GM13977 (cell line): ENCODE measurements at regions not wholly inside any gene's neighbourhood (a gene's known extent, or its start where the extent isn't known, plus 50 kb on each side); places are given as distances from the start of the nearest gene placed in this dataset.

Experiments used
- DNase-seq: peaks from one replicate; pipeline ENCODE4 v3.0.0; 2012; ENCODE audit warnings: low spot score
- CTCF ChIP-seq: IDR thresholded peaks from 2 replicates; pipeline ENCODE4 v1.5.1; 2012; ENCODE audit warnings: mild to moderate bottlenecking, control low read depth; ENCODE audit not compliant: insufficient read depth; ENCODE audit errors: extremely low read depth, missing control alignments
- in situ Hi-C: fragments of 300-500 bp; cut with MboI; formaldehyde crosslinking; loops from one replicate; pipeline ENCODE4 v1.12.0; 2022; ENCODE audit warnings: low sequenced_read_pairs, low pct_unique_long_range_greater_than_20kb, mixed read lengths, inconsistent platforms; ENCODE audit not compliant: unreplicated experiment

DNA sequence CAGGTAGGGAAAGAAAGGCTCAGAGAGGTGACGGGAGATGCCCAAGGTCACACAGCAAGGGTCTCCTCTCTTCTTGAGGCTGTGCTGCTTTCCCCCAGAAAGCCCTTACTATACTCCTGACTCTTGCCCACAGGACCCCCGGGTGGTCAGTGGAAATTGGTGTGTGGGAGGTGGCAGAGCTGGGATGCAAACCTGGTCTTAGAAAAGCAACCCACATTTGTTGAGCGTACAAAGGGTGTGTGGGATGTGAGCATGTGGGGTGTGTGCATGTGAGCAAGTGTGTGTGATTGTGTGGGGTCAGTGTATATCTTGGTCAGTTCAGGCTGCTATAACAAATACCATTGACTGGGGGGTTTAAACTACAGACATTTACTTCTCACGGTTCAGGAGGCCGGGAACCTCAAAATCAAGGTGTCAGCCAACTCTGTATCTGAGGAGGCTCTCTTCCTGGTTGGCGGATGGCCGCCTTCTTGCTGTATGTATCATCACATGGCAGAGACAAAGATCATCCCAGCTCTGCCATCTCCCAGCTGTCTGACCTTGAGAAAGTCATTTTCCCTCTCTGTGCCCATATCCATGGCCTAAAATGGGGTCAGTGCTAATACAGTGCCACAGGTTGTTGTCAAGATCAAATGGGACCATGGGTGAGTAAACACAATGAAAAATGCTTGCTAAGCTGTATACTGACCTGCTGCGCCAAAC is 268.5 kb downstream of the PTPRU start:
- no peak for TF ChIP-seq CTCF
- in situ Hi-C loops = no loop called here
- no peak for DNase-seq

DNA sequence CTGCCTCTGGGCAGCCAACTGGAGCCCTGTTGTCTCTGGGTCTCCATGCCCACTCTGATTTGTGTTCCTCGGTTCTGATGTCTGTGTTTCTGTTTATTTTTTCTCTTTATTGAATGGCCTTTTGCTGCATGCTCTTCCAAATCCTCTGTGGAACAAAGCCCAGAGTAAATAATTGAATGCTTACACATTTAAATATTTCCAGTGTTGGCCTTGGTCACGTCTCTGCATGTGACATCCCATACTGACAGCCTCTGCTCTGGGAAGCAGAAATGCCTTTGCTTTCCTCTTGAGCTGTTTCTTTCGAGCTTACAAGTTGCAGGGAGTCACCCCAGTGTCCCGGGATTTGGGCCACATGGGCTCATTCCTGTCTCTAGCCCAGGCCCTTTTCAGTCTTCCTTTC is 267.9 kb downstream of the PTPRU start:
- no peak for TF ChIP-seq CTCF
- no peak for DNase-seq
- in situ Hi-C loops = no loop called here

DNA sequence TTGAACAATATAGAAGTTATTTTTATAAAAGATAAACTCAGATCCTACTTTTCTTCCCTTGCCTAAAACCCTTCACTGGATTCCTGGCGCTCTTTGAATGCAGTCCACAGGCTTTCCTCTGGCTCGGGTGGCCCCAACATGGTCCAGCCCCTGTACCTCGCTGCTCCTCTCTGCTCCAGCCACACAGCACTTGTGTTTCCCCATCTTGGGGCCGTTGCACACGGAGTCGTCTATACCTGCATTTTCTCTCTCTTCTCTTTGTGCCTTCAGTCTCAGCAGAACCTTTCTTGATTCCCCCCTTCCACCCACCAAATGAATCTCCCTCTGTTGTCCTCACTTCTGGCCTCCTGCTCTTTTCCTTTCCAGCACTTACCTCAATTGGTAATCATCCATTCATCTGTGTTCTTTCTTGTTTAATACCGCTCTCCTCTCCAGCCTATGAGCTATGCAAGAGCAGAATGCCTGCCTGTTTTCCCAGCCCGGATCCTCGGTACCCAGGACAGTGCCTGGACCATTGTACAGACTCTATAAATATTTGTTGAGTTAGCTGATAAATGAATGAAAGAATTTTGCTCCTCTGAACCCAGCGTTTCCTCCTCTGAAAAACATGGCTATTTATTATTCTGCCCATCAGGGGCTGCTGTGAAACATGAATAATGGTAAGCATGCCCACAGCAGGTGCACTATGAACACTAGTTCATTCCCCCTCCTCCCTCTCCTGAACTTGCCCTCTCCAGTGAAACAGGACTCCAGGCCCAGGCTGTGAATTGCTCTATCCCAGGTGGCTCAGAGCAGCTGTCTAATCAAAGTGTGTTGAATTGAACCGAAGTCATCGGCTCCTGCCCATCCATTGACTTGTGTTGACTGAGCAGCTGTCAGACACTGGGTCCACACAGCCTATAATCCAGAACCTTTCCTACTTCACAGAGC is 266.9 kb downstream of the PTPRU start:
- TF ChIP-seq CTCF = no peak
- no peak for DNase-seq
- in situ Hi-C loops = no loop called here

GRCh38 chr1:29502225-29502910 is 266.0 kb downstream of the PTPRU start:
- TF ChIP-seq CTCF = no peak
- in situ Hi-C loops = no loop called here
- no peak for DNase-seq

- TF ChIP-seq CTCF = no peak
- DNase-seq = no peak
- in situ Hi-C loops = no loop called here
Measured at GRCh38 chr1:29501227-29501976, 265.1 kb downstream of the PTPRU start.

DNA sequence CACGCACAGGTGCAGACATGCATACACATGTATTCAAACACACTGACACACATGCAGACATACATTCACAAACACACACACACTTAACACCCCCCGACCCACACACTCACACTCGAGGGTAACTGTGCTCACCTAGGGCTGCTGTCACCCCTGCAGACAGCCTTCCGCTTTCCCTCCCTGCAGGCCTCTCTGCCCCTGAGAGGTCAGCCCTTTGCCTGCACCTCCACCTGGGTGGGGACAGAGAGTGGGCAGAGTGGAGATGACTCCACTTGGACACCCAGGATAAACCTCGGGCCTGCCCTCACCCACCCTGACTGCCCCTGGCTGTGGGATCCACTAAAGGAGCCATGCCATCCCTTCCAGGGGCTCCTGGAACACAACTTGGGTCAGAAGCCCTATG is 264.3 kb downstream of the PTPRU start:
- TF ChIP-seq CTCF = no peak

More for the DNA sequence above, 264.3 kb downstream of the PTPRU start:
- in situ Hi-C loops = no loop called here
- DNase-seq = no peak
